ENCODE measurements at regions not wholly inside any gene's neighbourhood (a gene's known extent, or its start where the extent isn't known, plus 50 kb on each side); places are given as distances from the start of the nearest gene placed in this dataset.

DNA sequence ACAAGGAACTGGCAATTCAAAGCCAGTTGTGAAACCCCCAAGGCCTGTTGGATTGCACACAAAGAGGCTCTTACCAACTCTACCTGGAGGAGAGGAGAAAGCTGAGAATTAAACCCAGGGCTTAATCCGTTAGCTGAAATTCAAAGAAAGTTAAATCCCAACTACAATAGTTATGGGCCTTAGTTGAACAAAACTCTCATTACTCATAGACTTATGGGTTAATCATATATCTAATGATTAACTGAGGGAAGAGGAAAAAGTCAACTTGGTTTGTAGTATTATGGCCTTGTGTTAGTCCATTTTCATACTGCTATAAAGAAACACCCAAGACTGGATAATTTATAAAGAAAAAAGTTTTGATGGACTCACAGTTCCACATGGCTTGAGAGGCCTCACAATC lies 838.2 kb upstream of the ADGRL2 start:
- ATAC-seq (no peak), DNase-seq (no peak)
- intact Hi-C loops (cut with DNase I, micrococcal nuclease): no loop called here

DNA sequence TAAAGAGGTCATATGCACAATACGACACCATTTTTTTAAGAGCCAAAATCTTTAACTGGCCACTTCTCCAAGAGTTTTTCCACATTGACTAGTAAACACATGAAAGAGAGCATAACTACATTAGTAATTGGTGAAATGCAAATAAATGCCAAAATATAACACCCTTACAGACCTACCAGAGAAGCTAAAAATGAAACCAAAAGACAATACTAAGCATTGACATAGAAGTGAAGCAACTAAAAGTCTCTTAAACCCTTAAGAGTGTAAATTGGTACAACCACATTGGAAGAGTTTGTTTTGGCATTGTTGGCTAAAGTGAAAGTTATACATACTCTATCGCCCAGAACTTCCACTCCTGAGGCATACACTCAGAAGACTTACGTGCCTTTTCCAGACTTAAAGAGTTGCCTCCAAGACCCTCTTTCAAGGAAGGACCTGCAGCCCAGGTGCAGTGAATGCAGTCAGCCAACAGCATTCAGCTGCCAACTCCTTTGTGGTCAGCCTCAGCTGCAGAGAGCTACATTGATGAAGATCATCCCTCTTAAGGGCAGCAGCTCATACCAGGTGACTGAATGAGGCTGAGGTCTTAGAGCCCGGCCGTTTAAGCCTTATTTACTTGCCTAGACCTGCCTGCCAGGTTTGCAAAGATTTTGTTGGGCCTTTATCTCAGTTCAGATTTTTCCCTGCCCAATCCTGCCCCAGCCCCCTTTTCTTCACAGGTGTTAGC lies 839.1 kb upstream of the ADGRL2 start:
- ATAC-seq: no peak
- no peak for DNase-seq
- intact Hi-C loops (cut with DNase I, micrococcal nuclease): no loop called here

DNA sequence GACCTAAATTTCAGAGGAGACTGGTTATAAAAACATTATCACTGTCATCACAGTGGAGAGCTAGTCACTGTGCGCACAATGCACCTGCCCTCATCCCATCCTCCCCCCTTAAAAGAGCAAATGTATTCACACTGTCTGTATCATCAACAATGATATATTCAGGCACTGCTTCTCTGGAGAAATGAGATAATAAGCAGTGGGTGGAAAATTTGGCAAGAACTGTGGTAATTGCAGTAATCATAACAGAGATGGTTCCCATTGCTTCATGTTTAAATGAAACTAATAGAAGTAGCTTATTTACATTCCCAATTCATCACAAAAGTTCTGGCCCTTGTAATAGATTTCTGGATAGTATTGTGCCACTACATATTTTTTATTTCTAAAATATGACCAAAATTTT lies 867.4 kb upstream of the ADGRL2 start:
- ATAC-seq: no peak
- DNase-seq: no peak
- intact Hi-C loops (cut with DNase I, micrococcal nuclease): no loop called here

DNA sequence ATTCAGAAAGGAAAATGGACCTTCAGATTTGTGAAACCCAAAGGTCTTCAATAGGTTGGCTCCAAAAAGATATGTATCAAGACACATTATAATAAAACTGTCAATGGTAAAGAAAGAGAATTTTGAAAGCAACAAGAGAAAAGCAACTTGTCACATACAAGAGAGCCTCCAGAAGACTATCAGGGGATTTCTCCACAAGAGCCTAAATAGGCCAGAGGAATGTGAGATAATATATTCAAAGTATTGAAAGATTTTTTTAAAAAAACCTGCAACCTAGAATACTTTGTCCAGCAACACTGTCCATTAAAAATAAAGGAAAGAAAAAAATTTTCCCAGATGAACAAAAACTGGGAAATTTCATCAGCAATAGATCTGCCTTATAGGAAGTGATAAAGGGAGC lies 869.6 kb upstream of the ADGRL2 start:
- intact Hi-C loops (cut with DNase I, micrococcal nuclease): no loop called here
- DNase-seq (no peak), ATAC-seq (no peak)

DNA sequence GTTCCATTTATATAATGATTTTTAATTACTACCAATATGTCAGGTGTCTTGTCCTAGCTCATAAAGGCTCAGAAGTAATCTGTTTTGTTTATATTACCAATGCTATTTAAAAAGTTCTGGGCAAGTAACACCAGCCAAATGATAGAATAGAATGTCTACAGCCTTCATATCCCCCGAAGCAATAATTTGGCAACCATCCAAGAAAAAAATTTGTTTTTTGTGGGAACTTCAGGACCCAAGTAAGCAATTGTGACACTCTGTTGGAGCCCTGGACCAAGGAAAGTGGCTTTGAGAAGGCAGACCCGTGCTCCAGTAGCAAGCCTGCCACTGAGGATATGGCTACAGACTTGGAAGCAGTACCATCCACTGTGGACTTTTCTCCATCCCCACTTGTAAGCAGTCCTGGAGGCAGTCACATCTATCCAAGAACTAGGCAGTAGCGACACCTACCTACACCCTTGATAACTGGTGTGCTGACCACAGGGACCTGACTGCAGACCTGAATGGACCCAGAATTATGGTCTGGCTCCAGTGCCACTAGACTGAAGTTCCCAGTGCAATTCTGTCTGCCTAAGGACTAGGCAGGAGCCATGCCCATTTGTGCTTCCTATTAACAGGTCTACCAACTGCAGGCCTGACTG lies 870.7 kb upstream of the ADGRL2 start:
- intact Hi-C loops (cut with DNase I, micrococcal nuclease): no loop called here
- DNase-seq: no peak
- no peak for ATAC-seq

DNA sequence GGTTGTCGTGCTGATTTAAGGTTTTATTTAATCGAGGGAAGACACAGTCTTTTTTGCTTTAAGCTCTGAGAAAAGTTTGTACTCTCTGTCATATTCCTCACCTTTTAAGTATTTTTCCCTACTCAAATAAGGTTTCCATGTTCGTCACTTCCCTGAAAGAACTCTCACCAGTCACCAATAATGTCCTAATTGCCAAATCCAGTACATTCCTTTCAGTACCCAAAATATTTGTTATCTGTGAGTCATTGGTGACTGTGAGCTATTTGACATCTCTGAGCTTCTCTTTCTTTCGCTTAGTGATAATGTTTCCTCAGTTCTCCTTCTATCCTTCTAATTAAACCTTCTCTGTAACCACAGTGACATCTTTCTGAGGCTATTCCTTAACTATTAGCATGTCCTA lies 874.2 kb upstream of the ADGRL2 start:
- intact Hi-C loops (cut with DNase I, micrococcal nuclease): no loop called here

DNA sequence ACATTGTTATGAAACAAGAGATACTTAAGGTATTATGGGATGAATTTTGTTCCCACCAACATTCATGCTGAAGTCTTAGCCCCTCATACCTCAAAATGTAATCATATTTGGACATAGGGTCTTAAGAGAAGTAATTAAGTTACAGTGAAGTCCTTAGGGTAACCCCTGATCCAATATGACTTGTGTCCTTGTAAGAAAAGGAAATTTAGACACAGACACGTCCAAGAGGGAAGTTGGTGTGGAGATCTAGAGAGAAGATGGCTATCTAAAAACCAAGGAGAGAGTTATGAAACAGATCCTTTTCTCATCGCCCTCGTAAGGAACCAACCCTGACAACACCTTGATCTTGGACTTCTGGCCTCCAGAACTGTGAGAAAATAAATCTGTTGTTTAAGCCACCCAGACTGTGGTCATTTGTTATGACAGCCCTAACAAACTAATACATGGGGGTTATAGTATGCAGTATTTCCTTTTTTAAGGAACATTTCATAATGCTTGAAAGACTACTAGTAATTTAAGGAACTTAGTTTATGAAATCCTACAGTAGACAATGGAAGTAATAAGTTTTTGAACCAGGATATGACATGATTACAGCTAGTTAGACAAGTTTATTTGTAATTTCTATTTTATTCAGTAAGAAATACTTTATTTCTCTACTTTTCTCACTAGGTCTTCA lies 875.5 kb upstream of the ADGRL2 start:
- no peak for ATAC-seq
- intact Hi-C loops (cut with DNase I, micrococcal nuclease): no loop called here
- no peak for DNase-seq

More for the DNA sequence above, 874.2 kb upstream of the ADGRL2 start:
- DNase-seq (no peak), ATAC-seq (no peak)

DNA sequence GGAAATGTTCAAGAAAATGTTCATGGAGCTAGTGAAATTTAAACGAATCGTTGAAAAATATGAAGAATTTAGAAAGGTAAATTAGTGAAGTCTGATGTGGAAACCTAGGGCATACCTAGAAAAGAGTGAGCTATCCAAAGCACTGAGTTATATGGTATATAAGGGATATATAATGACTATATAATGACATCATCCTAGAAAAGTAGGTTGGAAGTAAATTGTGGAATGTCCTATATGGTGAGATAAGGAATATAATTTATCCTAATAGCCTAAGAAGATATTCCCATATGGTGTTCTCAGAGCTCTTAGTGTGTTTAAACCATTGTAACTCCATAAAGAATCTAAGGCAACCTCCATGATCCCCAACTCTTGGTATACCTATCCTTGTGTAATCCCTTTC lies 876.4 kb upstream of the ADGRL2 start:
- intact Hi-C loops (cut with DNase I, micrococcal nuclease): no loop called here
- ATAC-seq (no peak), DNase-seq (no peak)

DNA sequence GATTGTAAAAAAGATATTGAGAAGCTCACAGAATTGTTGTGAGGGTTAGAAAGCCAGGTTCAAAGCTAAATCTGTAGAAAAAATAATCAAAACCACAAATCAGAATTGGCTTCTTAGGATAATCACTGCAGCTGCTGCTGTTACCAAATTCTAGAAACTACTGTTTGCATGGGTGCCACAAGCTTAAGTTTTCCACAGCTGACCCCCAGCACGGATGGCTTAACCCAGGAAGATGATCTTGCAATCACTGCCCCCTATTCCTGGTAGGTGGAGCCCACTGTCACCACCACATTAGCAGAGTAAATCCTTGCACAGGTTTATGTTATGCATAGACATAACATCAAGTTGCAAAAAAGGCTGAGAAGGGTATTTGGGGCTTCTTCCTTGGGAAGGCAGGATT lies 877.8 kb upstream of the ADGRL2 start:
- DNase-seq (no peak), ATAC-seq (no peak)
- intact Hi-C loops (cut with DNase I, micrococcal nuclease): no loop called here

DNA sequence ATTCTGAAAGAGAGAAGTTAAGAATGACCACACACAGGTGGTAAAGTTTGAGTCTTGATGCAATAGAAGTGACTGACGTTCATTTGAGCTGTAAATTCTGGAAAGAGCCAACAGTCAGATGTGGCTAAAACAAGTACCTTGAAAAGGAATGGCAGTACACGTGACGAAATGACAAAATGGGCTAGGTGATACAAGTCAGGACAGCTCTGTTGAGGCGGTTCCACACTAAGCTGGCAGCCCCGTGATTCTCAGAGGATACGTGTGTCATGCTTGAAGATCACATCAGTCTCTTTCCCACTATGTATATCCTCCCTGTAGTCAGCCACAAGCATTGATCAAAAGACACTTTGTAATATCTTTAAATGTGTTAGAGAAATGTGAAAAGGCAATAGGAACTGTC lies 881.3 kb upstream of the ADGRL2 start:
- intact Hi-C loops (cut with DNase I, micrococcal nuclease): no loop called here
- DNase-seq (no peak), ATAC-seq (no peak)

DNA sequence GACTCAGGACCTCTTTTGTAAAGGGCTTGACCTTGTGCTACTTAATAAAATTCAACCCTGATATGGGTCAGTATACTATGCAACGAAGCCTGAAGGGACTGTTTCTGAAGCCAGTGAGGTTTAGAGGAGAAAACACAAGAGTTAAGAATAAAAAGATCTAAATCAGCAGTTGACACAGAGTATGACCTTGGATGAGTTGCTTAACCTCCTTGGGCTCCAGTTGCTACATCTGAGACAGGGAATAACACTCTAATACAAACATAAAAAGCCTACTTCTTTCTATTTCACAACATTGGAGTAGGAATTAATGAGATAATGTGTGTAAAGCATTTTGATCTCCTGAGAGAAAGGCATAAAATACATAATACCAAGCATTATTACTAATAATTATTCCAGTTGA lies 882.4 kb upstream of the ADGRL2 start:
- intact Hi-C loops (cut with DNase I, micrococcal nuclease): no loop called here
- no peak for DNase-seq
- no peak for ATAC-seq

DNA sequence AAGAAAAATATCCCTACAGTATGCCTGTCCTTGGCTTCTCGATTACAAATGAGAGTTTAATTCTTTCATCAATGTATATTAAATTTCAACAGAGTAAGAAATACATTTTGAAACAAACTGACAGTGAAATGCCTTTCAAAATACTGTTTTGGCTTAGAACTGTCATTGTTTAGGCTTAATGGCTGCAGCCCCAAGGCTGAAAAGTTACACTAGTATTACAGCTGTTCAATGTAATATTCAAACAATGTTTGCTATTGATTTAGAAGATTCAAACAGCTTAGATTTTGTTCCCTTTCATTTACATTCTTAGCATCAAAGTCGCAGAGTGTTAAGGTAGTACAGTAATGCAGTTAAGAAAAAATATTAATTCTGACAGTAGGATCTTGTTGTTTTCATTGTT lies 882.9 kb upstream of the ADGRL2 start:
- DNase-seq (no peak), ATAC-seq (no peak)
- intact Hi-C loops (cut with DNase I, micrococcal nuclease): no loop called here

DNA sequence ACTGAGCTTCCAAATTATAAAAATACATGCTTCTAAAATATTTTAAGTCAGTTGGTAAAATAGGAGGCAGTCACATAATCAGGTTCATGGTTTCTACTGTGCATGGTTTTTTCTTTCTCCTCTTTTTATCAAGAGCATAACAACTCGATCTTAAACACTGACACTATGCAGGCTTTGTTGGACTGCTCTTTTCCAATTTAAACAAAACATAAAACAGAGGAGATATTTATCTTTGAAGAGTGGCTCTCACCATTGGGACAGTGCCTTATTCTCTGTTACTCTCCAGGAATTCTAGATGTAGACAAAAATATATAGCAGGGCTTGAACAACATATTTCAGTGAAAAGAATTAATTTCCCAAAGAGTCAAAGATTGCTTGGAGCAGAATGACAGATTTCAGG lies 883.5 kb upstream of the ADGRL2 start:
- ATAC-seq: no peak
- intact Hi-C loops (cut with DNase I, micrococcal nuclease): no loop called here

DNA sequence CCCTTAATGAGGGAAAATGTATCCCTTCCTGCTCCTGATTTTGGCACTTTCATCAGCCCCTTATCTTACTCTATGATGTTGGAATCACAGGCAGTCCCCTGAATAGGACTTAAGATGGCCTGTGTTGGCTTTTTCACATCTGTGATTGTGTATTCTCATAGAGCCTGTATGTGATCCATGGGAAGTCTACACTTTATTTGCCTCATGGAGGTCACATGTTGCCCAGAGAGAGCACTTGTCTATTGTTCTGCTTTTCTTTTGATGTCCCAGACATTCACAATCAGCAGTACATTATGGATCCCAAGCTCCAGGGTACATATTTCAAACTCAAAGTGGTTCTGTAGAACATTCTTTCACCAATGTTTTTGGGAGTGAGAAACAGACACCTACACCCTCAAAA lies 885.2 kb upstream of the ADGRL2 start:
- DNase-seq (no peak), ATAC-seq (no peak)
- intact Hi-C loops (cut with DNase I, micrococcal nuclease): no loop called here

More for the DNA sequence above, 883.5 kb upstream of the ADGRL2 start:
- no peak for DNase-seq

DNA sequence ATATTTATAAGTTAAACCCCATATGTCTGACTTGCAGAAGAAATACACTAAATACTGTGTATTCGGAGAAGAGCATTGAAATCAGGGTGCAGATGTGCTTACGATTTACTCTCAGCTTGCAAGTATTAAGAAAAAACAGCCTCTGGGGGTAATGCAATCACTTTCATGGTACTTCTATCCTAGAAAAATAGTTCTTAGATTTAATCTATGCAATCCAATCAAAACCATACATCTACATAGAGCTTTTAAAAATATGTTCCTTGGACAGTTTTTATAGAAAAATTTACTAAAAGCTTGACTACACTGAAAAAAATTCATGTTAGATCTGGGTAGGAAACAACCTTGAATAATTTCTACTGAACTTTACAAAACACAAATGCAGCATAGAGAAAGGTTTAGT lies 890.3 kb upstream of the ADGRL2 start:
- DNase-seq: no peak
- no peak for ATAC-seq
- intact Hi-C loops (cut with DNase I, micrococcal nuclease): no loop called here

DNA sequence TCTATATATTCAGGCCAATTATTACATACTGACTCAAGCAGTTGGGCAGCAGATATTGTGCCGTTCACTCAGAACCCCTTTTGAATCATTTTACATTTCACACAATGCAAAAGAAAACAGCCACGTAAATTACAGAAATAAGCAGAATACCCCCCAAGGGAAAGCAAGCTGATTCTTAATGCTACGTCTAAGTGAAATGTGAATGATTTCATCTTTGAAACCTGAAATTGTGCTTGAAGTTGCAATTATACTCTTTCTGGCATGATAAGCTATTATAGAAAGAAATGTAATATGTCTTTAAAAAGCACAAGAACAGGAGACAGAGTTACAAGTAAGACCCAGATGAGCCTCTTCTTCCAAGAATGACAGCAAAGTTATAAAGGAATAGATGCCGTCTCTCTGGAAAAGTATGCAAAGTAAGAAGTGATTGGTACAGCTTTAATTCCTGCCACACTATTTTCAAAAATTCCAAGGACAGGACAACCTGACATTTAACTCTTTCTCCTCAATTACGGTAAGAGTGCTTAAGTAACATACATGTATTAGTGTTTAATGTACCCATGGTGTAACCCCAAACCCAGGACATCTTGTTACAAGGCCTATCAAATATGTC lies 891.5 kb upstream of the ADGRL2 start:
- ATAC-seq: no peak
- DNase-seq: no peak
- intact Hi-C loops (cut with DNase I, micrococcal nuclease): no loop called here

DNA sequence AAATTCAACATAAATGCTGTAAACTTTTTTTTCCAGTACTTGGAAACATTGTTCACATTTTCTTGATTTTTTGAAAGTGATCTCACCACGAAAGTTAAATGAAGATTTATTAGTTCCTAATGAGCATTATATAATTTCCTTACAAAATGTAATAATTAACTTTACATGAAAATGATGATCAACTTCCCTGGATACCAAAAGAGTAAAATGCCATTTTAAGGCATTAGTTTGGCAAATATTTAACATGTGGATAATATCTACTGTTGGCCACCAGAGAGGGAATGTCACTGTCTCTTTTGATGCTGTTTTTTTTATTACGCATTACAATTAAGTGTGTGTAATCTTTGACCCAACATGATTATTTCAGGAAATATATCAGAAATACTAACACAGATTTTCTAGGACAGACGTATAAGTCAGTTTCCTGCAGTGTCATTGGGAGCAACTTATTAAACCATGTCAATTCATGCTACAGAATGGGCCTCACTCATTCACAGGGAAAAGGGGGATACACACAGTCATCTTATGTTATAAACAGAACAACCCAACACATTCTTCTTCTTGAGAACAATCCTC lies 903.9 kb upstream of the ADGRL2 start:
- intact Hi-C loops (cut with DNase I, micrococcal nuclease): no loop called here
- DNase-seq: no peak
- ATAC-seq: no peak

DNA sequence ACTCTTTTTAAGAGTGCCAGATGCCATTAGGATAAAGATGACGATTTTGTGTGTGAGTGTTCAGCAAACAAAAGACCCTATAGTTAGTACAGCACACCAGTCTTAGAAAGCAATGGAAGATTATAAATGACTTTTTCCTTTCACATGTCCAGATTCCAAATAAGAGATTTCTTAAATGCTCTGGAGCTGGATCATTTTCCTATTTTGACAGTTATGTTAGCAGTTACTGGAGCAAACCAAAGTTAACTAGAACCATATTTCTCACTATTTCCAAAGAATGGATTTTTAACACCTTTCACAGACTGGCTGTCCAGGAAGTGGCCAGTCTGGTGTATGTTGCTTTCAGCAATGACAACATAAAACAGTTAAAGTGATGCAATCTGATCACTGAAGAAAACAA lies 905.8 kb upstream of the ADGRL2 start:
- DNase-seq (no peak), ATAC-seq (no peak)
- intact Hi-C loops (cut with DNase I, micrococcal nuclease): no loop called here

DNA sequence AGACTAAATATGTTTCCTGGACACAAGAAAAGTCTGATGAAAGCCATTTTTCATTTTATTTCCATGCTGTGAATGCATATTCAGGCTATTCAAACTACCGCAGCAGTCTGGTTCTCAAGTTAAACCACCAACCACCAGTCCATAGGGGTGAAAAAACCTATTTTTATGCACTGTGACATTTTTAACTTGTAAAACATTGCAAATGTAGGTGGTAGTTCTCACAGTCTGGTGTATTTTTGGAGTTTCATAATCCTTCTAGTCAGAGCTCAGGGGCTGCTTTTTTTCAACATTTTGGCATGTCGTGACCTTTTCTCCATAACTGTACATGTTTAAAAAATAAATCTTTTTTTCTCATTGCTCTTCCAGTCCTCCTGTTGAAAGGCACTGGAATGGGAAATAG lies 907.6 kb upstream of the ADGRL2 start:
- no peak for DNase-seq
- no peak for ATAC-seq
- intact Hi-C loops (cut with DNase I, micrococcal nuclease): no loop called here

DNA sequence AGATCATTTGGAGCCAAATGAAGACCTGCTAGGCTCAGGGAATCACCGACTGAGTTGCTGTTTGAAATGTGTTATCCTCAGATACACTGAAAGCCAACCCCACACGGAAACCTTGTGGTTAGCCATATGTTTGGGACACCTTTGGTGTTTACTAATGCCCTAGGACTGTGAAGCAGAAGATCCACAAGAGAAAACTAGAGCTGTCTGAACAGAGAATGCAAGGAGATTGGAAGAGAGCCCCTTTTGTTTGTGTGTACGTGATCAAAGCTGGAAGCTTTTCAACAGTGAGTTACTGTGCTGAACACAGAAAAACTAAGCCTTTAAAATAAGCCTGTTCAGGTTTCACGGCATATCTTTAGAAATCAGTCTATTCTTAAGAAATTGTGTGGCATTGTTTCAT lies 908.2 kb upstream of the ADGRL2 start:
- DNase-seq (no peak), ATAC-seq (no peak)
- intact Hi-C loops (cut with DNase I, micrococcal nuclease): no loop called here

All from left colon (tissue), 2 donors.